Astrocyte (in vitro differentiated cells and primary cell): ENCODE measurements at regions not wholly inside any gene's neighbourhood (a gene's known extent, or its start where the extent isn't known, plus 50 kb on each side); places are given as distances from the start of the nearest gene placed in this dataset.
"Not testable (repeated sequence)": the region's sequence is repeated elsewhere in the genome, so short reads cannot be mapped to it uniquely, and the experiment has no call there.

ENCODE experiments used
- DNase-seq: peaks from one replicate; pipeline ENCODE4 v3.0.0-alpha.2; 2010; ENCODE audit warnings: low read depth
- FAIRE-seq: peaks from 2 replicates; lab custom pipeline; 2011; peaks lifted over from hg19 to GRCh38; lab: Jason Lieb, UNC
- H2AFZ ChIP-seq: 2 replicates; pipeline ENCODE4 v1.6.0; 2012; ENCODE audit warnings: low read depth, low read length, inconsistent platforms
- H3K27ac ChIP-seq: 2 replicates; pipeline ENCODE4 v1.5.1; 2011; ENCODE audit warnings: low read depth, low read length, inconsistent platforms
- H3K27me3 ChIP-seq: 2 replicates; pipeline ENCODE4 v1.6.0; 2011; ENCODE audit warnings: low read length, inconsistent platforms; ENCODE audit not compliant: insufficient read depth
- H3K36me3 ChIP-seq: 2 replicates; pipeline ENCODE4 v1.5.1; 2011; ENCODE audit warnings: low read length, inconsistent platforms; ENCODE audit not compliant: insufficient read depth
- H3K4me1 ChIP-seq: 2 replicates; pipeline ENCODE4 v1.5.1; 2011; ENCODE audit warnings: low read length, inconsistent platforms; ENCODE audit not compliant: insufficient read depth
- H3K4me2 ChIP-seq: 2 replicates; pipeline ENCODE4 v1.6.0; 2012; ENCODE audit warnings: low read length, inconsistent platforms
- H3K4me3 ChIP-seq: 2 replicates; pipeline ENCODE4 v1.5.1; 2011; ENCODE audit warnings: low read depth, mild to moderate bottlenecking, low read length, inconsistent platforms; ENCODE audit not compliant: insufficient read depth
- H3K79me2 ChIP-seq: 2 replicates; pipeline ENCODE4 v1.6.0; 2012; ENCODE audit warnings: mild to moderate bottlenecking, low read length, inconsistent platforms; ENCODE audit not compliant: insufficient read depth
- H3K9ac ChIP-seq: 2 replicates; pipeline ENCODE4 v1.6.0; 2012; ENCODE audit warnings: mild to moderate bottlenecking, low read length, inconsistent platforms
- H3K9me3 ChIP-seq: 2 replicates; pipeline ENCODE4 v1.5.1; 2012; ENCODE audit warnings: low read depth, mild to moderate bottlenecking, low read length, inconsistent platforms; ENCODE audit not compliant: insufficient read depth
- H4K20me1 ChIP-seq: 2 replicates; pipeline ENCODE4 v1.6.0; 2012; ENCODE audit warnings: low read length, inconsistent platforms; ENCODE audit not compliant: insufficient read depth
- H3K27ac Mint-ChIP-seq: one replicate; pipeline ENCODE4 v1.8.0; 2021; ENCODE audit warnings: mild to moderate bottlenecking, mixed read lengths; ENCODE audit not compliant: unreplicated experiment
- H3K27me3 Mint-ChIP-seq: one replicate; pipeline ENCODE4 v1.8.0; 2021; ENCODE audit warnings: low read depth, mixed read lengths; ENCODE audit not compliant: unreplicated experiment
- H3K36me3 Mint-ChIP-seq: one replicate; pipeline ENCODE4 v1.8.0; 2021; ENCODE audit warnings: low read depth, mixed read lengths; ENCODE audit not compliant: unreplicated experiment
- H3K4me1 Mint-ChIP-seq: one replicate; pipeline ENCODE4 v1.8.0; 2021; ENCODE audit warnings: low read depth, mixed read lengths; ENCODE audit not compliant: unreplicated experiment
- H3K4me3 Mint-ChIP-seq: one replicate; pipeline ENCODE4 v1.8.0; 2021; ENCODE audit warnings: mild to moderate bottlenecking, moderate library complexity, mixed read lengths; ENCODE audit not compliant: unreplicated experiment
- H3K9me3 Mint-ChIP-seq: one replicate; pipeline ENCODE4 v1.8.0; 2021; ENCODE audit warnings: mild to moderate bottlenecking, mixed read lengths; ENCODE audit not compliant: unreplicated experiment

GRCh38 chr15:22519213-22519612 lies 60.5 kb downstream of the GOLGA6L22 start:
- not testable (repeated sequence) for H4K20me1 ChIP-seq, H3K4me1 Mint-ChIP-seq, H3K4me2 ChIP-seq, H3K4me3 Mint-ChIP-seq, H3K9ac ChIP-seq, H3K27ac Mint-ChIP-seq, H3K9me3 Mint-ChIP-seq, FAIRE-seq, H3K36me3 Mint-ChIP-seq, H3K27me3 ChIP-seq, H2AFZ ChIP-seq, H3K36me3 ChIP-seq, H3K79me2 ChIP-seq, DNase-seq, H3K27ac ChIP-seq, H3K9me3 ChIP-seq, H3K4me1 ChIP-seq, H3K4me3 ChIP-seq, H3K27me3 Mint-ChIP-seq

- H3K79me2 ChIP-seq, H3K4me2 ChIP-seq, H3K27me3 ChIP-seq, H3K9ac ChIP-seq, H3K27me3 Mint-ChIP-seq, H3K4me3 Mint-ChIP-seq, H2AFZ ChIP-seq, H3K9me3 ChIP-seq, H3K36me3 Mint-ChIP-seq, FAIRE-seq, DNase-seq, H3K36me3 ChIP-seq, H3K27ac Mint-ChIP-seq, H3K4me1 ChIP-seq, H3K4me1 Mint-ChIP-seq, H3K9me3 Mint-ChIP-seq, H3K27ac ChIP-seq, H4K20me1 ChIP-seq, H3K4me3 ChIP-seq: not testable (repeated sequence)
Measured at GRCh38 chr15:22526537-22526936, 67.8 kb downstream of the GOLGA6L22 start.

GRCh38 chr15:22527016-22527415 lies 68.3 kb downstream of the GOLGA6L22 start:
- not testable (repeated sequence) for H3K4me1 Mint-ChIP-seq, H3K9me3 Mint-ChIP-seq, H3K4me1 ChIP-seq, DNase-seq, H4K20me1 ChIP-seq, H3K9me3 ChIP-seq, H3K4me3 Mint-ChIP-seq, H3K4me2 ChIP-seq, H2AFZ ChIP-seq, H3K27ac Mint-ChIP-seq, H3K36me3 Mint-ChIP-seq, H3K4me3 ChIP-seq, H3K27ac ChIP-seq, FAIRE-seq, H3K9ac ChIP-seq, H3K36me3 ChIP-seq, H3K27me3 ChIP-seq, H3K27me3 Mint-ChIP-seq, H3K79me2 ChIP-seq

- not testable (repeated sequence) for H3K4me3 ChIP-seq, H3K9me3 Mint-ChIP-seq, H3K27ac ChIP-seq, H3K36me3 ChIP-seq, H3K27ac Mint-ChIP-seq, H3K4me3 Mint-ChIP-seq, H3K9ac ChIP-seq, H3K27me3 ChIP-seq, H2AFZ ChIP-seq, H3K27me3 Mint-ChIP-seq, H3K79me2 ChIP-seq, H3K4me1 ChIP-seq, H3K4me2 ChIP-seq, H3K36me3 Mint-ChIP-seq, H3K9me3 ChIP-seq, DNase-seq, H4K20me1 ChIP-seq, H3K4me1 Mint-ChIP-seq, FAIRE-seq
Measured at GRCh38 chr15:22529200-22529599, 70.5 kb downstream of the GOLGA6L22 start.

GRCh38 chr15:22559701-22560100 lies 101.0 kb downstream of the GOLGA6L22 start:
- not testable (repeated sequence) for H3K9me3 Mint-ChIP-seq, H3K27ac ChIP-seq, H4K20me1 ChIP-seq, H3K36me3 ChIP-seq, H3K27me3 Mint-ChIP-seq, H3K9me3 ChIP-seq, H3K4me1 ChIP-seq, H3K79me2 ChIP-seq, H3K36me3 Mint-ChIP-seq, H3K4me2 ChIP-seq, H3K27me3 ChIP-seq, H2AFZ ChIP-seq, H3K27ac Mint-ChIP-seq, H3K4me1 Mint-ChIP-seq, DNase-seq, H3K4me3 Mint-ChIP-seq, FAIRE-seq, H3K4me3 ChIP-seq, H3K9ac ChIP-seq

- H3K27ac ChIP-seq, H3K4me2 ChIP-seq, H4K20me1 ChIP-seq, H3K27me3 ChIP-seq, H3K9me3 Mint-ChIP-seq, H3K4me3 Mint-ChIP-seq, H3K36me3 ChIP-seq, H3K4me1 Mint-ChIP-seq, H3K4me1 ChIP-seq, H3K9ac ChIP-seq, H3K36me3 Mint-ChIP-seq, H3K27me3 Mint-ChIP-seq, H3K79me2 ChIP-seq, FAIRE-seq, DNase-seq, H3K4me3 ChIP-seq, H3K27ac Mint-ChIP-seq, H3K9me3 ChIP-seq, H2AFZ ChIP-seq: not testable (repeated sequence)
Measured at GRCh38 chr15:22561716-22562115, 103.0 kb downstream of the GOLGA6L22 start.
